HG02840 (cell line): ENCODE measurements at regions not wholly inside any gene's neighbourhood (a gene's known extent, or its start where the extent isn't known, plus 50 kb on each side); places are given as distances from the start of the nearest gene placed in this dataset.

Experiments used
- ATAC-seq: cut with Tn5 transposase; IDR thresholded peaks from one replicate; pipeline ENCODE4 v1.9.1; 2021; ENCODE audit warnings: mild to moderate bottlenecking, moderate library complexity, moderate number of reproducible peaks; ENCODE audit not compliant: unreplicated experiment, low FRiP score

- ATAC-seq, result no peak
Observed at GRCh38 chr5:159632866-159633265, 283.4 kb upstream of the ADRA1B start.

GRCh38 chr5:159638481-159638880 lies 277.8 kb upstream of the ADRA1B start:
- ATAC-seq, result no peak

- ATAC-seq, result no peak
Observed at GRCh38 chr5:159638954-159639559, 277.2 kb upstream of the ADRA1B start.

GRCh38 chr5:159639590-159639989 lies 276.7 kb upstream of the ADRA1B start:
- ATAC-seq, result no peak

GRCh38 chr5:159640446-159640845 lies 275.8 kb upstream of the ADRA1B start:
- ATAC-seq, result no peak

- ATAC-seq, result no peak
Observed at GRCh38 chr5:159640921-159641320, 275.4 kb upstream of the ADRA1B start.

GRCh38 chr5:159641371-159642039 lies 274.8 kb upstream of the ADRA1B start:
- ATAC-seq, result no peak

GRCh38 chr5:159642379-159642778 lies 273.9 kb upstream of the ADRA1B start:
- no peak for ATAC-seq

- ATAC-seq, result no peak
Observed at GRCh38 chr5:159644053-159644452, 272.2 kb upstream of the ADRA1B start.

- no peak for ATAC-seq
Observed at GRCh38 chr5:159645179-159645846, 271.0 kb upstream of the ADRA1B start.

- no peak for ATAC-seq
Observed at GRCh38 chr5:159650803-159651202, 265.5 kb upstream of the ADRA1B start.

- no peak for ATAC-seq
Observed at GRCh38 chr5:159655757-159656409, 260.4 kb upstream of the ADRA1B start.

GRCh38 chr5:159657298-159657697 lies 259.0 kb upstream of the ADRA1B start:
- no peak for ATAC-seq

- ATAC-seq, result no peak
Observed at GRCh38 chr5:159657771-159658170, 258.5 kb upstream of the ADRA1B start.

- ATAC-seq, result no peak
Observed at GRCh38 chr5:159658266-159658925, 257.9 kb upstream of the ADRA1B start.

GRCh38 chr5:159660401-159660800 lies 255.9 kb upstream of the ADRA1B start:
- no peak for ATAC-seq

- ATAC-seq, result no peak
Observed at GRCh38 chr5:159663986-159664385, 252.3 kb upstream of the ADRA1B start.

- no peak for ATAC-seq
Observed at GRCh38 chr5:159667286-159667685, 249.0 kb upstream of the ADRA1B start.

GRCh38 chr5:159668556-159668955 lies 247.7 kb upstream of the ADRA1B start:
- no peak for ATAC-seq

GRCh38 chr5:159669559-159669958 lies 246.7 kb upstream of the ADRA1B start:
- ATAC-seq, result no peak

GRCh38 chr5:159671886-159672285 lies 244.4 kb upstream of the ADRA1B start:
- ATAC-seq, result no peak
